A549 (cell line): ENCODE measurements at regions not wholly inside any gene's neighbourhood (a gene's known extent, or its start where the extent isn't known, plus 50 kb on each side); places are given as distances from the start of the nearest gene placed in this dataset.

Experiments used
- POLR2A ChIP-seq: IDR thresholded peaks from 2 replicates; pipeline ENCODE4 v1.6.1; 2012; ENCODE audit warnings: mild to moderate bottlenecking, low read length
- TF ChIP-seq, protein P1 (sequence below): fragments of 150-350 bp; IDR thresholded peaks from 2 replicates; pipeline ENCODE4 v1.6.1; 2014; ENCODE audit warnings: low read depth, mild to moderate bottlenecking, low read length
- TF ChIP-seq, protein P2 (sequence below): fragments of >200 bp; sonication (Bioruptor Twin); formaldehyde crosslinking; IDR thresholded peaks from 3 replicates; pipeline ENCODE4 v1.5.1; 2016

DNA sequence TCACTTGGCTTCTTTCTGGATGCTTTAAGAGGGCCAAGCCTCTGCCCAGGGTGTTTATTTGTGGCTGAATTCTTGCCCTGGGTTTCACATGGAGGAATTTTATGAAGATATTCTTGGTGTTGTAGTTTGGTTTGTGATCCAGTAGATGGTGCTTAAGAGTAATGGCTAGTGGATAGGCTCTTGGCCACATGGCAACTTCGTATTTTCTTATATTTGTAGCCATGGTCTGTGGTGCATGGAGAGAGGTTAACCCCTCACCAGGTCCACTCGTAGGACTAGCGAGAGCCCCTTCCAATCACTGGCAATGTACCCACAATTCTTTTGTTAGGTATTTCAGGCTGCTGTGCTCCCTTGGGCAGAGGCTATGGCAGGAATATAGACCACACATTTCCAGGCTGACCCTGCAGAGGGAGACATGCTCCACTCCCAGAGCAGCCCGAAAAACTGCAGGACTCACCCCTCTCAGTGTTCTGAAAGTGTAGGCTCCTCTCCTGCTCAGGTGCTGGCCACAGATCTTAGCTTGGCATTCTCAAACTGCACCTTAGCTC is 582.1 kb upstream of the SETBP1 start:
- TF ChIP-seq, protein P1, sequence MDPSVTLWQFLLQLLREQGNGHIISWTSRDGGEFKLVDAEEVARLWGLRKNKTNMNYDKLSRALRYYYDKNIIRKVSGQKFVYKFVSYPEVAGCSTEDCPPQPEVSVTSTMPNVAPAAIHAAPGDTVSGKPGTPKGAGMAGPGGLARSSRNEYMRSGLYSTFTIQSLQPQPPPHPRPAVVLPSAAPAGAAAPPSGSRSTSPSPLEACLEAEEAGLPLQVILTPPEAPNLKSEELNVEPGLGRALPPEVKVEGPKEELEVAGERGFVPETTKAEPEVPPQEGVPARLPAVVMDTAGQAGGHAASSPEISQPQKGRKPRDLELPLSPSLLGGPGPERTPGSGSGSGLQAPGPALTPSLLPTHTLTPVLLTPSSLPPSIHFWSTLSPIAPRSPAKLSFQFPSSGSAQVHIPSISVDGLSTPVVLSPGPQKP = no peak
- no peak for TF ChIP-seq POLR2A
- TF ChIP-seq, protein P2, sequence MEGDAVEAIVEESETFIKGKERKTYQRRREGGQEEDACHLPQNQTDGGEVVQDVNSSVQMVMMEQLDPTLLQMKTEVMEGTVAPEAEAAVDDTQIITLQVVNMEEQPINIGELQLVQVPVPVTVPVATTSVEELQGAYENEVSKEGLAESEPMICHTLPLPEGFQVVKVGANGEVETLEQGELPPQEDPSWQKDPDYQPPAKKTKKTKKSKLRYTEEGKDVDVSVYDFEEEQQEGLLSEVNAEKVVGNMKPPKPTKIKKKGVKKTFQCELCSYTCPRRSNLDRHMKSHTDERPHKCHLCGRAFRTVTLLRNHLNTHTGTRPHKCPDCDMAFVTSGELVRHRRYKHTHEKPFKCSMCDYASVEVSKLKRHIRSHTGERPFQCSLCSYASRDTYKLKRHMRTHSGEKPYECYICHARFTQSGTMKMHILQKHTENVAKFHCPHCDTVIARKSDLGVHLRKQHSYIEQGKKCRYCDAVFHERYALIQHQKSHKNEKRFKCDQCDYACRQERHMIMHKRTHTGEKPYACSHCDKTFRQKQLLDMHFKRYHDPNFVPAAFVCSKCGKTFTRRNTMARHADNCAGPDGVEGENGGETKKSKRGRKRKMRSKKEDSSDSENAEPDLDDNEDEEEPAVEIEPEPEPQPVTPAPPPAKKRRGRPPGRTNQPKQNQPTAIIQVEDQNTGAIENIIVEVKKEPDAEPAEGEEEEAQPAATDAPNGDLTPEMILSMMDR = no peak
